Cerebellar nuclear complex (tissue), 1 donor: ENCODE measurements at regions not wholly inside any gene's neighbourhood (a gene's known extent, or its start where the extent isn't known, plus 50 kb on each side); places are given as distances from the start of the nearest gene placed in this dataset.
"Not testable (repeated sequence)": the region's sequence is repeated elsewhere in the genome, so short reads cannot be mapped to it uniquely, and the experiment has no call there.

Source experiments
- DNase-seq, 2 experiments: peaks; one replicate each; lab custom pipeline; 2025; lab: John Stamatoyannopoulos, UW

GRCh38 chr10:63783882-63784281 is 262.7 kb downstream of the REEP3 start:
- DNase-seq, result no peak

- no peak for DNase-seq
Observed at GRCh38 chr10:63788152-63788821, 267.1 kb downstream of the REEP3 start.

- no peak for DNase-seq
Observed at GRCh38 chr10:63795094-63795860, 274.1 kb downstream of the REEP3 start.

GRCh38 chr10:63798599-63799498 is 277.6 kb downstream of the REEP3 start:
- no peak for DNase-seq

GRCh38 chr10:63799521-63800300 is 278.5 kb downstream of the REEP3 start:
- no peak for DNase-seq

GRCh38 chr10:63801166-63801565 is 280.0 kb downstream of the REEP3 start:
- DNase-seq, result no peak

GRCh38 chr10:63806330-63806729 is 285.1 kb downstream of the REEP3 start:
- no peak for DNase-seq

GRCh38 chr10:63812501-63812900 is 291.3 kb downstream of the REEP3 start:
- no peak for DNase-seq

GRCh38 chr10:63819753-63820329 is 298.6 kb downstream of the REEP3 start:
- no peak for DNase-seq

GRCh38 chr10:63822496-63822895 is 301.3 kb downstream of the REEP3 start:
- DNase-seq, result no peak

GRCh38 chr10:63825111-63825510 is 303.9 kb downstream of the REEP3 start:
- no peak for DNase-seq

GRCh38 chr10:63825766-63826165 is 304.6 kb downstream of the REEP3 start:
- no peak for DNase-seq

- not testable (repeated sequence) for DNase-seq
Observed at GRCh38 chr10:63827018-63827417, 305.8 kb downstream of the REEP3 start.

GRCh38 chr10:63829020-63829419 is 307.8 kb downstream of the REEP3 start:
- DNase-seq, result no peak

- no peak for DNase-seq
Observed at GRCh38 chr10:63829573-63830149, 308.5 kb downstream of the REEP3 start.

GRCh38 chr10:63832686-63833085 is 311.5 kb downstream of the REEP3 start:
- DNase-seq, result no peak

- DNase-seq, result no peak
Observed at GRCh38 chr10:63833411-63834060, 312.3 kb downstream of the REEP3 start.

GRCh38 chr10:63836666-63837442 is 315.7 kb downstream of the REEP3 start:
- DNase-seq, result no peak

GRCh38 chr10:63841761-63842160 is 320.6 kb downstream of the REEP3 start:
- DNase-seq, result no peak

- no peak for DNase-seq
Observed at GRCh38 chr10:63843107-63843506, 321.9 kb downstream of the REEP3 start.
